GM12873 (cell line): ENCODE measurements at regions not wholly inside any gene's neighbourhood (a gene's known extent, or its start where the extent isn't known, plus 50 kb on each side); places are given as distances from the start of the nearest gene placed in this dataset.

Experiments used
- TF ChIP-seq, protein P1 (sequence below): IDR thresholded peaks from 2 replicates; pipeline ENCODE4 v1.5.1; 2012; ENCODE audit warnings: low read depth, mild to moderate bottlenecking, moderate library complexity, low read length, control low read depth; ENCODE audit not compliant: insufficient read depth; ENCODE audit errors: missing control alignments

DNA sequence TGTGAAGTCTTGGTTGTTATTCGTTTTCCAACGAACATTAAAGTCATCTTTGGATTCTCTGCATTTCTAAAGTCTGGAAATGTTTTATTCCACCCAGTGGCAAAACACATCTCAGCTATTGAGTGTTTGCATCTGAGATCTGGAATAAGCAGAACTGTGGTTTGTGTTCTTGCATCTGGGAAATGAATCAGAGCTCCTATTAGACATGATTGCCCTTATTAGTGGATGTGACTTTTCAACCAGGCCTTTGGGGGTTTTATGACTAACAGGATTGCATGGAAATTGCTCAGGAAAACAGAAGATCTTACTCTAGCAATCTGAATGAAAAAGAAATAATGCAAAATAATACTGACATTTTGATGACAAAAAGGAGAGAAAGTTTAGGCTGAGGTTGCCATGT, 488.8 kb downstream of the IRS2 start:
- TF ChIP-seq, protein P1, sequence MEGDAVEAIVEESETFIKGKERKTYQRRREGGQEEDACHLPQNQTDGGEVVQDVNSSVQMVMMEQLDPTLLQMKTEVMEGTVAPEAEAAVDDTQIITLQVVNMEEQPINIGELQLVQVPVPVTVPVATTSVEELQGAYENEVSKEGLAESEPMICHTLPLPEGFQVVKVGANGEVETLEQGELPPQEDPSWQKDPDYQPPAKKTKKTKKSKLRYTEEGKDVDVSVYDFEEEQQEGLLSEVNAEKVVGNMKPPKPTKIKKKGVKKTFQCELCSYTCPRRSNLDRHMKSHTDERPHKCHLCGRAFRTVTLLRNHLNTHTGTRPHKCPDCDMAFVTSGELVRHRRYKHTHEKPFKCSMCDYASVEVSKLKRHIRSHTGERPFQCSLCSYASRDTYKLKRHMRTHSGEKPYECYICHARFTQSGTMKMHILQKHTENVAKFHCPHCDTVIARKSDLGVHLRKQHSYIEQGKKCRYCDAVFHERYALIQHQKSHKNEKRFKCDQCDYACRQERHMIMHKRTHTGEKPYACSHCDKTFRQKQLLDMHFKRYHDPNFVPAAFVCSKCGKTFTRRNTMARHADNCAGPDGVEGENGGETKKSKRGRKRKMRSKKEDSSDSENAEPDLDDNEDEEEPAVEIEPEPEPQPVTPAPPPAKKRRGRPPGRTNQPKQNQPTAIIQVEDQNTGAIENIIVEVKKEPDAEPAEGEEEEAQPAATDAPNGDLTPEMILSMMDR: no peak

DNA sequence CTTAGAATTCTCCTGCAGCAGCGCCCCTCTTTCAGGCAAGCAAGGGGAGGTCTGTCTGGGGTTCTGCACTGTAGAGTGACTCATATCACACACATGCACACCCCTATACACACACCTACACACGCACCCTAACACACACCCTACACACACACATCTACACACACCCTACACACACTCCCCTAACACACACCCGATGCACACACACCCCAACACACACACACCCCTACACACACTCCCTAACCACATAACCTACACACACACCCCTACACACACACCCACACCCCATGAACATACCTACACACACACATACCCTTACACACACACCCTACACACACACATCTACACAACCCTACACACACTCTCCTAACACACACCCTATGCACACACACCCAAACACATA, 493.2 kb downstream of the IRS2 start:
- TF ChIP-seq, protein P1: no peak

DNA sequence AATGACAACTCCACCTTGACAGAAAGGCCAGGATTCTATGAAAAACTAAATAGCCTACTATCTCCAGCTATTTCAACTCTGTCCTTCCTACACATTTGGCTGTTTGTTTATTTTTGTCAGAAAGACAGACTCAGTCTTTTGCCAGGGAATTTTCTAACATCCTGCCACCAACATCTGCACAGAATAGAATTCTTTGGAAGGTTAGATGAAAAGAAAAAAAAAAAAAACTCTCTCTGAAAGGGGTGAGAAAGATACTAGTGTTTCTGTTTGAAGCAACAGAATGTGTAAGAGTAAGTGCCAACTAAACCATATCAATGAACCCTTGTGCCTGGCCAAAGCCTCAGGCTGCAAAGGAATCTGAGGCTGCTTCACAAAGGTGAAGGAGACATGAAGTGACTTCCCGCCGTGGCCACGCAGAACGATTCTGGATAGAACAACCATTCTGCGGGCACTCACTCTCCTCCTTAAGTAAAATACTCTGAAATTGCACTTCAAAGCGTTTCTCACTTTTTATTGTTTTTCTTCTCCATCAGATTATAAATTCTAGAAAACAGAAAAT, 498.2 kb downstream of the IRS2 start:
- TF ChIP-seq, protein P1: no peak

DNA sequence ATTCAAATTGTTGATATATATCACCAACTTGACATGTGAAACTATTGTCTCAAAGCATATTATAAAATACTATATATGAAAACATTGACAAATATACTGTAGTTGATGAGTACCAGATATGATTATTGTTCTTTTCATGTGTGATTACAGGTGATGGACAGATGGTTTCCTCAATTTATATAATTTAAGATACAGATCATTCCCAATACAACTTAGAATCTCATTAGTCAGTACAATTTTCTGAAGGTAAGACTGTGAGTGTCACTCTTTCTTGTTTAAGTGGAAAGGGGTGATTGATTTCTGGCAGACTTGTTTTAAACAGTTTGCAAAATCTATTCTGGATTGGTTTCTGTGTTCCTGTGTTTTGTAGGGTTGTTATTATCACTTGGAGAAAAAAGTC, 498.8 kb downstream of the IRS2 start:
- TF ChIP-seq, protein P1: no peak

DNA sequence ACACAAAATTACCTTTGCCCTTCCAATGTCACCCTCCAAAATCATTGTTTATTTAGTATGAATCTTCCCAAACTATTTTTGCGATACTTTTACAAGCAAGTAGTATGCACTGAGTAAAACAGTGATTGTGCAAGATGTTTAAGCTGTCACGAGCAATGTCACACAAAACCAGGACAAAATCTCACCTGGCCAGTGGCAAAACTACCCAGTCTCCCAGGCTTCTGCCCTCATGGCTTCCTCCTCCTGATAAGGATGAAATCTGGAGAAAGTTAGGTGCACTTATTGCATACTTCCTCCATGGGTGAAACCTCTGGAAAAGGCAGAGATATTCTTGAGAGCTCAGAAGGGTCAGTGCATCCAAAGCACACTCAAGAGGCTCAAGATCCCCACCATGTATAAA, 500.8 kb downstream of the IRS2 start:
- TF ChIP-seq, protein P1: no peak

DNA sequence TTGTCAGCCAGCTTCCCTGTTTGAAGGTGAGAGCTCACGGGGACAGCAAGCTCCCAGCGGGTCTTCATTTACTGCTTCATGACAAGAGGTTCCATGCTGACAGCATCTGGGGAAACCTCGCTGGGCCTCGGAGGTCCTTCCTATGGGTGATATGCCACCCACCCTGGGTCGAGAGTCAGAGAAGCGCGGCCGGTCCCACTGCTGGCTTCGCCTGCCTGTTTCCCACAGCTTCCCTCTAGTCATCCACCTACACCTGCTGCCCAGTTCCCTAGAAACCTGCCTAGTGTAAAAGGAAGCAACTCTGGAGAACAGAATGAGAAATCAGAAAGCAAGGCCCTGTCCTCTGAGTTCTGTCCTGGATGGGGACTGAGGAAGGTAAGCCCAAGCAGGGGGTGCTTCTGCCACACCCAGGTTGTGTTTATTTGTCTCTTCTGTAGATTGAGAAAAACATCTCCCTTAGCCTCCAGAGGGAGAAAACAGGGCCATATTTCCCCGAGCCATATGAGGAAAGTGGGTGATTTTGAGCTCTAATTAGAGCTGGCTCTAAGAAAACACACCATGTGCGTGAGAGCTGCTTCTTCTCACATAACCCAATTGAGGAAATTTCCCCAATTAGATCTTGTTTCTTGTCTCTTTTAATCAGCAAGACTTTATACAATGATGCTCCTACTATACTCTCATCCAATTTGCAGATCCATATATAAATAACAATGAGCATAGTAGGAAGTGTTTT, 504.3 kb downstream of the IRS2 start:
- TF ChIP-seq, protein P1: no peak

DNA sequence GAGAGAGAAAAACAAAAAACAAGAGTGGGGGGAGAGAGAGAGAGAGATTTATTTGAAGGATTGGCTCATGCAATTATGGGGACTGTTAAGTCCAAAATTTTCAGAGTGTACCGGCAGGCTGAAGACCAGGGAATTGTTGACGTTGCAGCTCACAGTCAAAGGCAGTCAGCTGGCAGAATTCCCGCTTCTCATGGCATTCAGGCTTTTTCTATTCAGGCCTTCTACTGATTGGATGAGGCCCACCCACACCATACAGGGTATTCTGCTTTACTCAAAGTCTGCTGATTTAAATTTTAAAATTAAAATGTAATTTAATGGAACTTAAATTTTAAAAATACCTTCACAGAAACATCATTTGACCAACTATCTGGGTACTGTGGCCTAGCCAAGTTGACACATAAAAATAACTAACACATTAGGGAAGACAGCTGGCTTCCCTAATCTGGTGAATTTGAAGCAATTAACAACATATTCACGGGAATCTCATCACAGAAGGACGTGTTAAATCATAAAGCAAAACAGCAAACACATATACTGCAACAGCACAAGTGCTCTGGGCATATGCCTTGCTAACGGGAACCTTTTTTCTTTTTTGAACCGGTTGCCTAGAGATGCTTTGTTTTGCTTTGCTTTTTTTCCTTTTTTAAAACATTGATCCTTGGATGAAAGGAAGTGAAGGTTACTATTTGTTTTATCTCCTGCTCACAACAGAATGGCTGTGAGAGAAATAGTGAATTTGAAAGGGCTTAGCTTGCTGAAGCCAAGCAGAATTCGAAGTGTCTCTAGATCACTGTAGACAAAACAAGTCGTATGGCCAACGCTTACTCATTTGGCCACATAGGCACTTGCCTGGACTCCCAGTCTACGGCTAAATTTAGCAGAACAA, 505.1 kb downstream of the IRS2 start:
- TF ChIP-seq, protein P1: no peak
